ENCODE measurements at regions not wholly inside any gene's neighbourhood (a gene's known extent, or its start where the extent isn't known, plus 50 kb on each side); places are given as distances from the start of the nearest gene placed in this dataset.

- no peak for TF ChIP-seq POLR2A (IDR thresholded peaks at IDR 0.05)
- TF ChIP-seq, protein P1, sequence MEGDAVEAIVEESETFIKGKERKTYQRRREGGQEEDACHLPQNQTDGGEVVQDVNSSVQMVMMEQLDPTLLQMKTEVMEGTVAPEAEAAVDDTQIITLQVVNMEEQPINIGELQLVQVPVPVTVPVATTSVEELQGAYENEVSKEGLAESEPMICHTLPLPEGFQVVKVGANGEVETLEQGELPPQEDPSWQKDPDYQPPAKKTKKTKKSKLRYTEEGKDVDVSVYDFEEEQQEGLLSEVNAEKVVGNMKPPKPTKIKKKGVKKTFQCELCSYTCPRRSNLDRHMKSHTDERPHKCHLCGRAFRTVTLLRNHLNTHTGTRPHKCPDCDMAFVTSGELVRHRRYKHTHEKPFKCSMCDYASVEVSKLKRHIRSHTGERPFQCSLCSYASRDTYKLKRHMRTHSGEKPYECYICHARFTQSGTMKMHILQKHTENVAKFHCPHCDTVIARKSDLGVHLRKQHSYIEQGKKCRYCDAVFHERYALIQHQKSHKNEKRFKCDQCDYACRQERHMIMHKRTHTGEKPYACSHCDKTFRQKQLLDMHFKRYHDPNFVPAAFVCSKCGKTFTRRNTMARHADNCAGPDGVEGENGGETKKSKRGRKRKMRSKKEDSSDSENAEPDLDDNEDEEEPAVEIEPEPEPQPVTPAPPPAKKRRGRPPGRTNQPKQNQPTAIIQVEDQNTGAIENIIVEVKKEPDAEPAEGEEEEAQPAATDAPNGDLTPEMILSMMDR (IDR thresholded peaks at IDR 0.05): no peak
Measured at GRCh38 chr2:2889646-2890045, 488.0 kb downstream of the EIPR1 start.

Data from uterus (tissue), 2 donors.